ENCODE measurements at regions not wholly inside any gene's neighbourhood (a gene's known extent, or its start where the extent isn't known, plus 50 kb on each side); places are given as distances from the start of the nearest gene placed in this dataset.
"Not testable (repeated sequence)": the region's sequence is repeated elsewhere in the genome, so short reads cannot be mapped to it uniquely, and the experiment has no call there.

DNA sequence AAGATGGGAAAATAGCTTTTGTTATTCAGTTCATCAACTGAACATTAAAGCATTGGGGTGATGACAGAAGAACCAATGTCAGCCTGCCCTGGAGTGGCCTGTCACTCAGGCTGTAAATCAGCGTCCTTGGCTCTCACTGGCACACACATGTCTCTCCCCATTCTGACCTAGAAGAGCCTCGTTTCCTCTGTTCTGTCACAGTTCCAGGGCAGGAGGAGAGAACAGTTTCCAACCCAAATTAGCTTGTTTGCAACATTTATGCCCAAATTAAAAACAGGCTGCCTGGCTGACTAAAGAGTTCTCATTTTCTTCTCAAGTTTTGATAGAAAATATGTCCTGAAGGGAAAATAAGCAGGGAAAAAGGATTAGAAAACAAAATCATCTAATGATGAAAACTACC, 520.1 kb downstream of the CHSY3 start:
- Histone ChIP-seq H3K4me3 (ENCODE audit: extremely low read depth, insufficient read depth, low read length, poor library complexity, severe bottlenecking) (no peak overlapping the region), H3K27ac (ENCODE audit: low read depth, low read length, severe bottlenecking) (no peak overlapping the region), H3K4me1 (ENCODE audit: control insufficient read depth, insufficient read depth, low read length, poor library complexity, severe bottlenecking) (no peaks in the 10 kb centered on the region), H3K9me3 (ENCODE audit: control insufficient read depth, low read length) (no peaks in the 10 kb centered on the region), H3K36me3 (ENCODE audit: control insufficient read depth, insufficient read depth, low read length) (no peaks in the 10 kb centered on the region)
- WGBS, 2 experiments (ENCODE audit: insufficient coverage in 2 of 2) = 82 to 94% methylated on average over 2 of the region's 2 CpGs

DNA sequence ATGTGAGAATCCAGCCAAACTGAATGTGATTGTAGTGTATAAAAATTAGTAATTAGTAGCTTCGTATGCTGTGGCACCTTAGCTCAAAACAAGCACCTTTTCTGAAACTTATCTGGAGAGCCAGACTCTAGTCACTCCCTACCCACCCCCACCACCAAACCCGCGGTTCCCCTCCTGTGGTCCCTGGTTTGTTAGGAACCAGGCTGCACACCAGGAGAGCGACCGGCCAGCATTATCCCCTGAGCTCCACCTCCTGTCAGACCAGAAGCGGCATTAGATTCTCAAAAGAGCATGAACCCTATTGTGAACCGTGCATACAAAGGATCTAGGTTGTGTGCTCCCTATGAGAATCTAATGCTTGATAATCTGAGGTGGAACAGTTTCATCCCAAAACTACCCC, 498.6 kb downstream of the CHSY3 start:
- Histone ChIP-seq H3K4me1 (ENCODE audit: control insufficient read depth, insufficient read depth, low read length, poor library complexity, severe bottlenecking) (no peaks in the 10 kb centered on the region), H3K9me3 (ENCODE audit: control insufficient read depth, low read length) (no peaks in the 10 kb centered on the region), H3K27ac (ENCODE audit: low read depth, low read length, severe bottlenecking) (no peak overlapping the region), H3K4me3 (ENCODE audit: extremely low read depth, insufficient read depth, low read length, poor library complexity, severe bottlenecking) (no peak overlapping the region), H3K36me3 (ENCODE audit: control insufficient read depth, insufficient read depth, low read length) (no peaks in the 10 kb centered on the region)
- WGBS, 2 experiments (ENCODE audit: insufficient coverage in 2 of 2) = 10 to 15% methylated on average over 2 to 4 of the region's 7 CpGs

DNA sequence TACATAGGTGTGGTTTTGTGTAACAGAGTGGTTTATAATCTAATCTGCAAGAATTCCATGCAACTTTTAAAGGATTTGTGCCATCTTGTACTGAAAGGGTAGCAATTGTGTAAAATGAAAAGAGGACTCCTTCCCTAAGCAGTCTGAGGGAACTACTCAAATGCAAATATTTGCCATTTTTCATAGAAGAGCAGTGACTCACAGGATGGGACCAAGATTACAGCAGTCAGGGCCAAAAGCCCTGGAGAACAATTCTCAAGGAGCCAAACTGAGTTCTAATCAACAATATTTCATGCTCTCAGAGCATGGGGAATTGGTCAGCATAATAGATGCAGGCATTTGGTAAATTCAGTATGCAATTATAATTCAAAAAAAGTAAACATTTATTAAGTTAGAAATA, 495.8 kb downstream of the CHSY3 start:
- H3K4me1 ChIP-seq (ENCODE audit: control insufficient read depth, insufficient read depth, low read length, poor library complexity, severe bottlenecking) = no peaks in the 10 kb centered on the region
- no peaks in the 10 kb centered on the region for H3K9me3 ChIP-seq (ENCODE audit: control insufficient read depth, low read length)
- no peak overlapping the region for H3K27ac ChIP-seq (ENCODE audit: low read depth, low read length, severe bottlenecking)
- H3K36me3 ChIP-seq (ENCODE audit: control insufficient read depth, insufficient read depth, low read length) = no peaks in the 10 kb centered on the region
- H3K4me3 ChIP-seq (ENCODE audit: extremely low read depth, insufficient read depth, low read length, poor library complexity, severe bottlenecking) = no peak overlapping the region

DNA sequence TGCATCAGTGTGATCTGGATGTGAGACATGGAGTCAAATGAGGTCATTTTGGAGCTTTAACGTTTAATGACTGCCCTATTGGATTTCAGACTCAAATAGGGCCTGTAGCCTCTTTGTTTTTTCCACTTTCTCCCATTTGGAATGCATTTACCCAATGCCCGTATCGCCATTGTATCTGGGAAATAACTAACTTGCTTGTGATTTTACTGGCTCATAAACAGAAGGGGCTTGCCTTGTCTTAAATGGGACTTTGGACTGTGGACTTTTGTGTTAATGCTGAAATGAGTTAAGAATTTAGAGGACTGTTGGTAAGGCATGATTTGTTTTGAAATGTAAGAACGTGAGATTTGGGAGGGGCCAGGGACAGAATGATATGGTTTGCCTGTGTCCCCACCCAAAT, 494.6 kb downstream of the CHSY3 start:
- no peaks in the 10 kb centered on the region for H3K4me1 ChIP-seq (ENCODE audit: control insufficient read depth, insufficient read depth, low read length, poor library complexity, severe bottlenecking)
- no peaks in the 10 kb centered on the region for H3K9me3 ChIP-seq (ENCODE audit: control insufficient read depth, low read length)
- no peaks in the 10 kb centered on the region for H3K36me3 ChIP-seq (ENCODE audit: control insufficient read depth, insufficient read depth, low read length)
- H3K27ac ChIP-seq (ENCODE audit: low read depth, low read length, severe bottlenecking) = no peak overlapping the region
- 85 to 100% methylated on average over 3 to 4 of the region's 4 CpGs for WGBS, 2 experiments (ENCODE audit: insufficient coverage in 2 of 2)
- H3K4me3 ChIP-seq (ENCODE audit: extremely low read depth, insufficient read depth, low read length, poor library complexity, severe bottlenecking) = no peak overlapping the region

DNA sequence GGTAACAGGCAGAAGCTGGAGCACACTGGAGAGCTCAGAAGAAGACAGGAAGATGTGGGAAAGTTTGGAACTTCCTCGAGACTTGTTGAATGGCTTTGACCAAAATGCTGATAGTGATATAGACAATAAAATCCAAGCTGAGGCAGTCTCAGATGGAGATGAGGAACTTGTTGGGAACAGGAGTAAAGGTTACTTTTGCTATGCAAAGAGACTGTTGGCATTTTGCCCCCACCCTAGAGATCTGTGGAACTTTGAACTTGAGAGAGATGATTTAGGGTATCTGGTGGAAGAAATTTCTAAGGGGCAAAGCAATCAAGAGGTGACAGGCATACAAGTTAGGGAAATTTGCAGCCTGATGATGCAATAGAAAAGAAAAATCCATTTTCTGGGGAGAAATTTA, 493.5 kb downstream of the CHSY3 start:
- WGBS, 2 experiments (ENCODE audit: insufficient coverage in 2 of 2) = 83 to 94% methylated on average over 1 of the region's 1 CpG
- H3K4me3 ChIP-seq (ENCODE audit: extremely low read depth, insufficient read depth, low read length, poor library complexity, severe bottlenecking); H3K4me1 ChIP-seq (ENCODE audit: control insufficient read depth, insufficient read depth, low read length, poor library complexity, severe bottlenecking): not testable (repeated sequence)

GRCh38 chr5:130397132-130397531, 492.9 kb downstream of the CHSY3 start:
- WGBS, 2 experiments (ENCODE audit: insufficient coverage in 2 of 2) = 100% methylated on average over 1 of the region's 2 CpGs
- Histone ChIP-seq H3K36me3 (ENCODE audit: control insufficient read depth, insufficient read depth, low read length) (no peaks in the 10 kb centered on the region), H3K4me1 (ENCODE audit: control insufficient read depth, insufficient read depth, low read length, poor library complexity, severe bottlenecking) (no peaks in the 10 kb centered on the region), H3K27ac (ENCODE audit: low read depth, low read length, severe bottlenecking) (no peak overlapping the region), H3K4me3 (ENCODE audit: extremely low read depth, insufficient read depth, low read length, poor library complexity, severe bottlenecking) (no peak overlapping the region), H3K9me3 (ENCODE audit: control insufficient read depth, low read length) (no peaks in the 10 kb centered on the region)

More for the DNA sequence above, 493.5 kb downstream of the CHSY3 start:
- H3K27ac ChIP-seq (ENCODE audit: low read depth, low read length, severe bottlenecking); H3K9me3 ChIP-seq (ENCODE audit: control insufficient read depth, low read length); H3K36me3 ChIP-seq (ENCODE audit: control insufficient read depth, insufficient read depth, low read length): not testable (repeated sequence)

DNA sequence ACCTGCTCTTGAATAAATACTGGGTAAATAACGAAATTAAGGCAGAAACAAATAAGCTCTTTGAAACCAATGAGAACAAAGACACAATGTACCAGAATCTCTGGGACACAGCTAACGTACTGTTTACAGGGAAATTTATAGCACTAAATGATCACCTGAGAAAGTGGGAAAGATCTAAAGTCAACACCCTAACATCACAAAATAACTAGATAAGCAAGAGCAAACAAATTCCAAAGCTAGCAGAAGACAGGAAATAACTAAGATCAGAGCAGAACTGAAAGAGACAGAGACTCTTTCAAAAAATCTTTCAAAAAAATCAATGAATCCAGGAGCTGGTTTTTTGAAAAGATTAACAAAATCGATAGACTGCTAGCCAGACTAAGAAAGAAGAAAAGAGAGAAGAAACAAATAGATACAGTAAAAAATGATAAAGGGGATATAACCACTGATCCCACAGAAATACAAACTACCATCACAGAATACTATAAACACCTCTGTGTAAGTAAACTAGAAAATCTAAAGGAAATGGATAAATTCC, 487.5 kb downstream of the CHSY3 start:
- not testable (repeated sequence) for H3K36me3 ChIP-seq (ENCODE audit: control insufficient read depth, insufficient read depth, low read length); H3K9me3 ChIP-seq (ENCODE audit: control insufficient read depth, low read length); H3K27ac ChIP-seq (ENCODE audit: low read depth, low read length, severe bottlenecking); H3K4me3 ChIP-seq (ENCODE audit: extremely low read depth, insufficient read depth, low read length, poor library complexity, severe bottlenecking); H3K4me1 ChIP-seq (ENCODE audit: control insufficient read depth, insufficient read depth, low read length, poor library complexity, severe bottlenecking)
- WGBS, 2 experiments (ENCODE audit: insufficient coverage in 2 of 2) = 66% methylated on average over 2 of the region's 3 CpGs; no CpG with 5 or more reads in 1 of the 2 experiments

DNA sequence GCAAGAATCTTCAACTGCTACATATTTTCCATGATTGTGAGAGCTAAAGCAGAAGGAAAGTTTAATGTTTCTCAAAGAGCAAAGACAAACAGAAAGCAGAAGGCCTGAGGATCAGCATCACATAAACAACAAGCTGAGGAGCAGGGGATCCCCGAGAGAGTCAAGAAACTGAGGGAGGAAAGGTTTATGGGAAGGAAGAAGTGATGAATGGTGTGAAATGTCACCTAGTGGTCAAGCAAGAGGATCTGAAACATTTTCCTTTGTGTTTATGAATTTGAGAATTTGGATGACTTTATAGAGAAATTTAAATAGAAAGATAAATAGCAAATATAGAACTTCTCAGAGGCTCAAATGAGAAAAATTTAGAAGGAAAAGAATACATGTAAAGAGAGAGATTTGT, 481.9 kb downstream of the CHSY3 start:
- H3K27ac ChIP-seq (ENCODE audit: low read depth, low read length, severe bottlenecking) = no peak overlapping the region
- WGBS, 2 experiments (ENCODE audit: insufficient coverage in 2 of 2) = 75 to 100% methylated on average over 1 of the region's 1 CpG
- H3K9me3 ChIP-seq (ENCODE audit: control insufficient read depth, low read length) = no peaks in the 10 kb centered on the region
- no peak overlapping the region for H3K4me3 ChIP-seq (ENCODE audit: extremely low read depth, insufficient read depth, low read length, poor library complexity, severe bottlenecking)
- H3K4me1 ChIP-seq (ENCODE audit: control insufficient read depth, insufficient read depth, low read length, poor library complexity, severe bottlenecking) = no peaks in the 10 kb centered on the region
- H3K36me3 ChIP-seq (ENCODE audit: control insufficient read depth, insufficient read depth, low read length) = no peaks in the 10 kb centered on the region

GRCh38 chr5:130385656-130386055, 481.4 kb downstream of the CHSY3 start:
- 60 to 81% methylated on average over 1 to 2 of the region's 2 CpGs for WGBS, 2 experiments (ENCODE audit: insufficient coverage in 2 of 2)
- H3K4me1 ChIP-seq (ENCODE audit: control insufficient read depth, insufficient read depth, low read length, poor library complexity, severe bottlenecking) = no peaks in the 10 kb centered on the region
- no peak overlapping the region for H3K4me3 ChIP-seq (ENCODE audit: extremely low read depth, insufficient read depth, low read length, poor library complexity, severe bottlenecking)
- H3K36me3 ChIP-seq (ENCODE audit: control insufficient read depth, insufficient read depth, low read length) = no peaks in the 10 kb centered on the region
- H3K9me3 ChIP-seq (ENCODE audit: control insufficient read depth, low read length) = no peaks in the 10 kb centered on the region
- H3K27ac ChIP-seq (ENCODE audit: low read depth, low read length, severe bottlenecking) = no peak overlapping the region

DNA sequence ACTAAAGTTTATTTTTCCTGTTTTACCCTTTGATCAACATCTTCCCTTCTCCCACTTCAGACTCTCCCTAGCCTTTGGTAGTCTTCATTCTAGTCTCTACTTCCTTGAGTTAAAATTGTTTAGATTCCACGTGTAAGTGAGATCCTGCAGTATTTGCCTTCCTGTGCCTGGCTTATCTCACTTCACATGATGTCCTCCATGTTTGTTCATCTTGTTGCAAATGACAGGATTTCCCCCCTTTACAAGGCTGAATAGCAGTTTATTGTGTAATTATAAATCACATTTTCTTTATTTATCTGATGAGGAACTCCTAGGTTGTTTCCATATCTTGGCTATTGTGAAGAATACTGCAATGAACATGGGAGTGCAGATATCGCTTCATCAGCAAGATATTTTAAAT, 461.7 kb downstream of the CHSY3 start:
- WGBS, 2 experiments (ENCODE audit: insufficient coverage in 2 of 2) = 80% methylated on average over 1 of the region's 2 CpGs; no CpG with 5 or more reads in 1 of the 2 experiments
- Histone ChIP-seq H3K9me3 (ENCODE audit: control insufficient read depth, low read length) (no peaks in the 10 kb centered on the region), H3K27ac (ENCODE audit: low read depth, low read length, severe bottlenecking) (no peak overlapping the region), H3K4me1 (ENCODE audit: control insufficient read depth, insufficient read depth, low read length, poor library complexity, severe bottlenecking) (no peaks in the 10 kb centered on the region), H3K36me3 (ENCODE audit: control insufficient read depth, insufficient read depth, low read length) (no peaks in the 10 kb centered on the region), H3K4me3 (ENCODE audit: extremely low read depth, insufficient read depth, low read length, poor library complexity, severe bottlenecking) (no peak overlapping the region)

DNA sequence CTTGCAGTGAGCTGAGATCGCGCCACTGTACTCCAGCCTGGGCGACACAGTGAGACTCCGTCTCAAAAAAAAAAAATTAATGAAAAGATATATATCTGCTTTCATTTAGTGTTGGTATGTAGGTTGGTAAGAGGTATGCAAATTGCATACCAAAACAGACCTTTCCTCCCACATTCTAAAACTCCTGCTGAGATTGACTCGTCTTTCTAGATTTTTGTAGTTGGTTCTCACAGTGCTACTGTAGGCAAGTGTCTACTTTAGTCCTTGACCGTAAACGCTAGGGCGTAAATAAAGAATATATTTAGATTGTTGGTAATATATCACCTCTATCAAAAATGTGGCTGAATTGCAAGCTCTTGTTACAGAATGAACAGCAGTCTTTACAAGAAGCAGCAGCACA, 445.9 kb downstream of the CHSY3 start:
- Histone ChIP-seq H3K4me3 (ENCODE audit: extremely low read depth, insufficient read depth, low read length, poor library complexity, severe bottlenecking) (no peak overlapping the region), H3K36me3 (ENCODE audit: control insufficient read depth, insufficient read depth, low read length) (no peaks in the 10 kb centered on the region), H3K4me1 (ENCODE audit: control insufficient read depth, insufficient read depth, low read length, poor library complexity, severe bottlenecking) (no peaks in the 10 kb centered on the region), H3K27ac (ENCODE audit: low read depth, low read length, severe bottlenecking) (no peak overlapping the region), H3K9me3 (ENCODE audit: control insufficient read depth, low read length) (no peaks in the 10 kb centered on the region)
- WGBS, 2 experiments (ENCODE audit: insufficient coverage in 2 of 2) = no CpG with 5 or more reads among the region's 8 CpGs
